GM12865 (cell line): ENCODE measurements at regions not wholly inside any gene's neighbourhood (a gene's known extent, or its start where the extent isn't known, plus 50 kb on each side); places are given as distances from the start of the nearest gene placed in this dataset.

Source experiments
- DNase-seq: peaks from one replicate; pipeline ENCODE4 v3.0.0; 2010; ENCODE audit warnings: low read depth
- H3K4me3 ChIP-seq: 2 replicates; pipeline ENCODE4 v1.5.1; 2011; ENCODE audit warnings: mild to moderate bottlenecking, low read depth, low read length, control low read depth
- TF ChIP-seq, protein P1 (sequence below): IDR thresholded peaks from 2 replicates; pipeline ENCODE4 v1.5.1; 2011; ENCODE audit warnings: low read length, control low read depth, low read depth, inconsistent platforms; ENCODE audit not compliant: insufficient read depth; ENCODE audit errors: missing control alignments

DNA sequence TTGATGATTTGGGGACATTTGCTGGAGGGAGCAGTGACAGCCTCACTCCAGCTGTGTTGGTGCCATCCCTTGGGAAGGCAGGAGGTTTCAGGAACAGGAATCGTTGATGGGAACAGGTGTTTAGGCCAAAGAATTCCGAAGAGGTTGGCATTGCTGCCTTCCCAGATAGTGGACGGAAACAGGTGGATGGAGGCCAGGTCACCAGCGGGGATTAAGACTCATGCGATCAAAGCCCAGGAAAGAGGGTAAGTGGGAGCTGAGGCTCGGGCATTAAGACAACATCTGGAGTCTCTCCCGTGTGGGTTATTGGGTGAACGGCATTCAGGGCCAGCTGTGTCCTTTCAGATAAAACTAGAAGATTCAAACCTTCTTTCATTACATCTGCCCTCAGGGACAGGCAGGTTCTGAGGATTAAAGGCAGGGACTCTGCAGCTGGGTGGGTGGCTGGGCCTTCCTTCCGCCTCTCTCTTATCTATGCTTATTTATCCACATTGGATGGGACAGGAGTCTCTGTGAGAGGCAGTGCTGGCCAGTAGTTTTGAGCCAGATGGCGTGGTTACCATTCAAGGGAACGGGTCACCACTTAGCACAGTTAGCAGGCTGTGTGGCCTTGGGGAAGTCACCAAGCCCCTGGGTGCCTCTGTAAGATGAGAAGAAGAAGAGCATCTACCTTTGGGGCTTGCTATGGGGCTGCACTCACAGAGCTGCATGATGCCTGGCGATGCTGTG is 67.6 kb downstream of the INSIG1 start:
- TF ChIP-seq, protein P1, sequence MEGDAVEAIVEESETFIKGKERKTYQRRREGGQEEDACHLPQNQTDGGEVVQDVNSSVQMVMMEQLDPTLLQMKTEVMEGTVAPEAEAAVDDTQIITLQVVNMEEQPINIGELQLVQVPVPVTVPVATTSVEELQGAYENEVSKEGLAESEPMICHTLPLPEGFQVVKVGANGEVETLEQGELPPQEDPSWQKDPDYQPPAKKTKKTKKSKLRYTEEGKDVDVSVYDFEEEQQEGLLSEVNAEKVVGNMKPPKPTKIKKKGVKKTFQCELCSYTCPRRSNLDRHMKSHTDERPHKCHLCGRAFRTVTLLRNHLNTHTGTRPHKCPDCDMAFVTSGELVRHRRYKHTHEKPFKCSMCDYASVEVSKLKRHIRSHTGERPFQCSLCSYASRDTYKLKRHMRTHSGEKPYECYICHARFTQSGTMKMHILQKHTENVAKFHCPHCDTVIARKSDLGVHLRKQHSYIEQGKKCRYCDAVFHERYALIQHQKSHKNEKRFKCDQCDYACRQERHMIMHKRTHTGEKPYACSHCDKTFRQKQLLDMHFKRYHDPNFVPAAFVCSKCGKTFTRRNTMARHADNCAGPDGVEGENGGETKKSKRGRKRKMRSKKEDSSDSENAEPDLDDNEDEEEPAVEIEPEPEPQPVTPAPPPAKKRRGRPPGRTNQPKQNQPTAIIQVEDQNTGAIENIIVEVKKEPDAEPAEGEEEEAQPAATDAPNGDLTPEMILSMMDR: no peak
- no peak for DNase-seq
- no peak overlapping the region for H3K4me3 ChIP-seq

DNA sequence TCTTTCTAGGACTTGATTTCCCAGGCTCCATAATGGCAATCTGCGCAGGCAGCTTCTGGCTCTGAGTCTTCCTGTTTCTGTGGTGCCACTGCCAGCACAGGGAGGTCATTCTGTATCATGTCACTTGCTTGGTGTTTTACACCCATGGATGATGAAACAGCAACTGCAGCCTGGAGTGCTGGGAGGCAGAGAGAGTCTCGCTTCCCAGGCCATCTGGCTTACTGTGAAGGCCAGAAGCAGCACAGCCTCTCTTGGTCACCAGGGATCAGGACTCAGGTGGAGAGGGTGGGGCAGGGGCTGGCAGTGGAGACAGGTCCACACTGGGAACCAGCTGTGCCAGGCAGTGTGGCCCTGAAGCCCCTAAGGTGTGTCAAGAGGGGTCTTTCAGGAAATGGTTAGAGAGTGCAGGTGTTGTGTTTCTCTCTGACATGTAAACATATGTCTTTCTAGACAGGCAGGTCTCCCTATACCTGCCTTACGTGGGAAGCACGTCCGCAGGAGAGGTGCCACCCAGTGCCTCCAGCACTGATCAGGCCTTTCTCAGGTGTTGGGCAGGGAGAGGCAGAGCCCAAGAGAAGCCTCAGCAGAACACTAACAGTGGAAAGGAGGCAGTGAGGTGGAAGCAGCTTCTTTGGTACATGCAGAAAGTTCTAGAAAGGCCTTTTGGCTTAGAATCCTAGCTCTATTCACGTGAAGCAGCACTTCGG is 71.4 kb downstream of the INSIG1 start:
- DNase-seq: no peak
- H3K4me3 ChIP-seq: no peak overlapping the region
- TF ChIP-seq, protein P1: no peak

DNA sequence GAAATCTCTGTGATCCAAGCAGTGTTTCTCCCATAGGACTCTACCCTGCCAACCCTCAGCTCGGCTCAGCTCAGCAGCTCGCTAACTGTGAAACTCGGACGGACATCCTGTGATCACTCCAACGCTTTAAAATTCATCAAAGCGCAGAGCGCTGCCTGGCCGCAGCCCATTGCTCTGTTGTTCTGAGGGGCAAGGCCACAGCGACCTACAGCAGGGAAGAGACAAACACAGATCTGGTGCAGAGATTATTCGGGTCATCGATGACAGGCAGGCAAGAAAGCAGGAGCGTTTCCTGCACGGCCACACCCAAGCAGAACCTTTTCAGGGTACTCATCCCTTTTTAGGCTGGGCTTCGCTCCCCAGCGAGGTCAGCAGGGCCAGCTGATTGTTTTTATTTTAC is 72.1 kb downstream of the INSIG1 start:
- TF ChIP-seq, protein P1: no peak
- no peak overlapping the region for H3K4me3 ChIP-seq
- DNase-seq: no peak

DNA sequence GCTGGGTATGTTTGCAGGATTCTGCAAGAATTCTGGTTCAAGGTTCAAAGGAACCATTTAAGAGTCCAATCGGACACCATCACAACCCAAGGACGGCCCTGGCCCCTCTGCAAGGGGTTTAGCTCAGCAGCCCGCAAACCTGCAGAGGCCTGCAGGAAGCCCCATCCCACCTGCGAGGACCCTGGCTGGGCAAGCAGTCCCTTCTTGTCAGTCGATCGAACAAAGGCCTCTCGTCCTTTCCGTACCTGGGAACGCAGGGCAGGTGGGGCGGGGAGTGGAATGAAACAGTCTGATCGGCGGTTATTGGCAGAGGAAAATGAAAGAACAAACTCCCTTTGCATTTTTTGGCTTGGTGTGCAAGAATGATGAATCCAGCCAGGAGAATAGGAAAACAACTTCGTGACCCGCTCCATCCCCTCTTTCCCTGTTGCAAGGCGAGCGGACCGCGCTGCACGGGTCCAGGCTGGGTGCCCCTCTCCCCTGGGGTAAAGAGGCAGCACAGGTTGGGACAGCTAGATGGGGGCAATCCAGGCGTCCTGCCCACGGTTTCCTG is 73.7 kb downstream of the INSIG1 start:
- TF ChIP-seq, protein P1: no peak
- no peak overlapping the region for H3K4me3 ChIP-seq
- DNase-seq: no peak

DNA sequence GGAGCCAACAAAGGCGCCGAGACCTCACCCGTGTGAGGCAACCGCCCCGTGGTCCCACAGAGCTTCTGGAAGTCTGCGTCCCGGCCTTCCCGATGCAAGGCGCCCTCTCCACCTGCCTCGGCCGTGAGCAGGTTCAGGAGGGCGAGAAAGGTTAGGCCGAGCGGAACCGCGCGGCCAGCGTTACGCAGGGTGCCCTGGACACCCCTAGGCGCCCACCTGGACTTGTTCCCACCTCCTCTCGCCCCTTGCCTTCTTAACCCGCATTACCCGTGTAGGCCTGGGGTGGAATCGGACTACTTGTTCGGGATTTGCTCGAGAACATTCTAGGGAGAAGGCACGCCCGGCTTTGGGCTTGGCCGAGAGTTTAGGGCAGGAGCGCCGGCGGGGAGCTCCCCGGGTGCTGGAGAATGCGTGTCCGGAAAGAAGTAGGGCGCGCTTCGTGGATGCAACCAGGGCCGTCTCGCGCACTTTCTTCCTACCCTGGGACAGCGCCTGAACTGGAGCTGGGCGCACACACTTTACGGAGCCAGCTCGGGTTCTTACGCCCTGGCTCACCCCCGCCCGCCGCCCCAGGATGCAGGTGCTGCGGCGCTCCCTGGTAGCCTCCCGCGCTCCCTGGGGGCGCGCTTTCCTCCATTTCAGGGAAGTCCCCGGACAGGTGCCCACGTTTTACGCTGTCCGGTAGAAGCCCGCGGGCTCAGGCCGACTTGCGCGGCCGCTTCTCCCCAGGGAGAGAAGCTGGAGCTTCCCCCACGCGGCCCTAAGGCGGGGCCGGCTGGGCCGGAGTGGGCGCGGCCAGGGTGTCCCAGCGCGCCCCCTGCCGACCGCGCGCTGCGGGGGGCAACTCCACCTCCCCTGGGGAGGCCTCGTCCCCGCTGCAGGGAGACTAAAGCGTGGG is 74.5 kb downstream of the INSIG1 start:
- H3K4me3 ChIP-seq: no peak overlapping the region
- TF ChIP-seq, protein P1: peak; percentile 39
- peak; percentile 32 for DNase-seq

DNA sequence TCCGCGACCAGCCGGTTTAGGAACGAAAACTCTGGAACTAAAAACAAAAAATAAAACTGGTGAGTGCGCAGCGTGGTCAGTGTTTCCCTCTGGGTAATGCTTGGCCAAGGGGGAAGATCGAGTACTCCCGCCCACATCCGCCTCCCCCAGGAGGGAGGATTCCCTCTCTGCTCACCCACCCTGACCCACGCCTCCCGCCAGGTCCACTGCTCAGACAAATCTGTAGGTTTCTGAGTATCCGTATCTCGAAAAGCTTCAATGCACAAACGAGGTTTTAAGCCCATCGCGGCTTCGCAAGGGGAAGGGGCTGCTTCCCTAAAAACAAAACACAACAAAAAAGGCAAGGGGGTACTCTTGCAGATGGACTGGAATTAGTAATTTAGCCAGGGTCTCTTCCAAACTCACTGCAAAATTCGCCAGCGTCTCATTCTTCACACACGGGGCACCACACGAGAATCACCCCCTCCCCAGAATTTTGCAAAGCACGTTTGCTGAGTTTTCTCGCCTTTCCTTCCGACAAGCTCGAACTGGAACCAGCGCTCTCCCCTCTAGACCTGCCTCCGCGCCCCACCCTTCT is 75.2 kb downstream of the INSIG1 start:
- 0 out of 2 replicates have a peak overlapping the region, but pooled peaks have one; percentile 13 for H3K4me3 ChIP-seq
- DNase-seq: no peak
- TF ChIP-seq, protein P1: no peak
